ENCODE measurements at regions not wholly inside any gene's neighbourhood (a gene's known extent, or its start where the extent isn't known, plus 50 kb on each side); places are given as distances from the start of the nearest gene placed in this dataset.

DNA sequence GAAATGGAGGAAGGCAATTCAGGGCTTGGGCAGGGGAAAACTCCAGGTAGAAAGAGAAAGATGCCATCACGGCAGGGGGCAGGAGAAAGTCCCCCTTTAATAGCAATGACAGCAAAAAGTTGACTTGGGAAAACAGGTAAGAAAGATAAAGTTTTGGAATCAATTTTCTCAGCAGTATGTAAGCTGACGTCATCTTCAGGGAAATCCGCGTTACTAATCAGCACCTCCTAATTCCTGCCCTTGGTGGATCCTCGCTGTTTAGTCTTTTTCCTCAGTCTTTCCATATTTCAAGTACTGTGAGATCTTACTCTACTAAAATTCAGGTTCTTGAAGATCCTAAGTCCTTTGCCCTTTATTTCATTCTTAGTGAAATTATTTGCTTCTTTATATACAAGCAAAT is 233.0 kb downstream of the MREG start:
- no peak for TF ChIP-seq JUND (IDR thresholded peaks at IDR 0.05; ENCODE audit: low read depth)
- in situ Hi-C loops (cut with HindIII; ENCODE audit: low pct_unique_long_range_greater_than_20kb, low sequenced_read_pairs): no loop called here
- no peak for DNase-seq (ENCODE audit: low read depth in 1 of 2, low spot score in 1 of 2)

DNA sequence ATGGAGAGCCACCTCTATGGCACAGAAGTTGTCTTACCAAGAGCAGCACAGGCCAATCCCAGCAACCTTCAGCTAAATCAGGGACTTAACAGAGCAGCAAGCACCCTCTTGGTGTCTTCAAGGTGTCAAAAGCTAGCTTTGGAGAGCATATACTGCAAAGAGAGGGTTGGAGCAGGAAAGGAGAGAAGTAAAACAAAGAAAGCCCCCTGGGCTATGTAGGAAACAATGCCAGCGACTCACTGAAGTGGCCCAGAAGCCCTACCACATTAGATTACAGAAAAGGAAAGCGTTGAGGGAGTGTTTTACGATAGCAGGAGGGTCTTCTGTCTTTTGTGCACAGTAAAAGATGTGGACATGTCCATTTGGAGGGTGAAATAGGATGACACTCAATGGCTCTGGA is 233.4 kb downstream of the MREG start:
- in situ Hi-C loops (cut with HindIII; ENCODE audit: low pct_unique_long_range_greater_than_20kb, low sequenced_read_pairs): no loop called here
- TF ChIP-seq JUND (IDR thresholded peaks at IDR 0.05; ENCODE audit: low read depth): no peak
- DNase-seq (ENCODE audit: low read depth in 1 of 2, low spot score in 1 of 2): no peak

DNA sequence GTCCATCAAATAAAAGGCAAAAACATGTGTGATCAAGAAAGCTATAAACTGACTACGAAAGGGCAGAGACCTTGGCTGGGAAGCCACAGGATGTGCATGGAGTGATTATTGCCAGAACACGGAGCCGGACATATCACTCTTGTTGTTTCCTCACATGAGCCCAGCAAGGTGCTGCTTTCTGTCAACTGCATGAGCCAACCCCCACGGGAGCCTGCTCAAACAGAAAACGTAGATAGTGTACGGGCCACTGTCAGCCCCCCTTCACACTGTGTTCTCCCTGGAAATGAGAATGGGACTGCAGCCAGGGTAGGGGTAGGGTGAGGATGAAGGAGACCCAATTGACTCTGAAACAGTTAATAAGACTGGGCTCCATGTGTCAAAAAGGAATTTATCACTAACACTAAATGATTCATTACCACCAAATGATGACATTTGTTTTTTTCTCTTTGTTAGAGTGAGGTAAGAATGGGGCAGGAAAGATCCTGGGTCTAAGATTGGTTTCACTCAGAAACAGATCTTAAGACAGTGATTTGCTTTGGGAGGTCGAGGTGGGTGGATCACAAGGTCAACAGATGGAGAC is 235.8 kb downstream of the MREG start:
- no peak for DNase-seq (ENCODE audit: low read depth in 1 of 2, low spot score in 1 of 2)
- TF ChIP-seq JUND (IDR thresholded peaks at IDR 0.05; ENCODE audit: low read depth): no peak
- in situ Hi-C loops (cut with HindIII; ENCODE audit: low pct_unique_long_range_greater_than_20kb, low sequenced_read_pairs): no loop called here

DNA sequence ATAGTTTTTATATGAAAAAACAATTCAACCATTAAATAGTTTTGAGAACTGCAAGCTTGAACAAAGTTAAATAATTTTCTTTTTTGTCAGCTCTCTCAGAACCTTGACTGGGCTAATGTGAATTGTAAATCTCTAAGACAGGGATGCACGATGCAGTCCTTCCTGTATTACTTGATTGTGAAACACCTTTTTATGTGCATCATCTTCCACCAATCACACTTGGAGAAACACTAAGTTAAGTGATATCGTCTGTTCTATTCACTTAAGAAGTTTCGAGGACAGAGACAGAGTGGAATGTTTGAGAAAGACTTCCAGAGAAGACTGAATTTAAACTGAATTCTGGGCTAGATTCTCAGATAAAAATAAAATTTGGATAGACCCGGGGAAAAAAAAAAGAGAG is 238.2 kb downstream of the MREG start:
- in situ Hi-C loops (cut with HindIII; ENCODE audit: low pct_unique_long_range_greater_than_20kb, low sequenced_read_pairs): no loop called here
- TF ChIP-seq JUND (IDR thresholded peaks at IDR 0.05; ENCODE audit: low read depth): no peak
- DNase-seq (ENCODE audit: low read depth in 1 of 2, low spot score in 1 of 2): no peak

DNA sequence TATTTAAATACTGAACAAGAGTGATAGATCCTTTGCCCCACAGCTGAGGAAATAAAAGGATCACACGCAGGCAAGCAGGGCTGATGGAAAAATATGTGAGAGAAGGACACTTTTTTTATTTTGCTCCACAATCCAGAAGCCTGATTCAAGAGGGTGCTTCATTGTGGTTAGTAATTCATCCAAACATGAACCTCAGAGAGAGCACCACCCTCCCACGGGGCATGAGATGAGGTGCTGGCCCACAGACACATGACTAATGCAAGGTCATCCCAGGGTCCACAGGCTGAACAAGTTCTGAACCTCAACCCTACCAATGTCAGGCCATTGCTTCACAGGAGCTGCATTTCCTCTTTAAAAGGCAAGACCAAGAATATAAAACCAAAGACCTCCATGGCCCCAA is 239.6 kb downstream of the MREG start:
- TF ChIP-seq JUND (IDR thresholded peaks at IDR 0.05; ENCODE audit: low read depth): no peak
- in situ Hi-C loops (cut with HindIII; ENCODE audit: low pct_unique_long_range_greater_than_20kb, low sequenced_read_pairs): no loop called here
- no peak for DNase-seq (ENCODE audit: low read depth in 1 of 2, low spot score in 1 of 2)

DNA sequence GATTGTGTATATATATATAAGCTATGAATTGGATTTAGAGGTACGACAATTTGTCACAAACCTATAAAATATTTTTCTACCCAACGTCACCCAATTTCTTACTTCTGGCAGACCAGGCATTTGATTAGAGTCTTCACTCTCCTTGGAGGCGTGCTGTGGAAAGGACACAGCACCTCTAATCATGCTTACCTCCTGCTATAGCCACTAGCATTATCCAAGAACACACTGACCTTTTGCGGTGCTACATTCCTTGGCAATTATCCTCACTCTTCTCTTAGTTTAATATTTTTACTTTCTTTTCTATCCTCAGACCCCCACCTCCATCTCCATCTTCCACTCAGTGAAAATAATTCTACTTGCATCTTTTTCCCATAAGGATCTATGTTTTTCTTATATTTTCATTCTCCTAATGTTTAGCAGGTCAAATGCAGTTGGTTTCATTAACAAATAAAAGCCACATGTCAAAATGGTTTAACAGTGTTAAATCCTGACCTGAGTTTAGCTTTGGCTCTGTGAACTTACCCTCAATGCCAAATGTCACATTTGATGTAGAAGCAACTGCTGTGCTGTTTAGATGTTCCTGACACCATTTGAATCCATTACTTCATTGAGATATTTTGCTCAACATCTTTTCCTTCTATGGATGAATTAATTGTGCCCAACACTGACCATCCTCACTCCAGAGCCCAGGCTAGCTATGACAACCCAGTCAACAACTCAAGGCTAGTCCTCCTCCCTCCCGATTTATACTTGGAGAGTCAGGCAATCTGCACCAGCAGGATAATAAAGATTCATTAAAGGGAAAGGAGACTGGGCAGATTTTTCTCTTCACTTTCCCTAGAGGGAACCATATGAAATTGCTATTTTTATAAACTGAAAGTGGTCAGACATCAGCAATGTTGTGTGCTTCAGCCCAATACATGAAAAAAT is 240.5 kb downstream of the MREG start:
- TF ChIP-seq JUND (IDR thresholded peaks at IDR 0.05; ENCODE audit: low read depth): no peak
- no peak for DNase-seq (ENCODE audit: low read depth in 1 of 2, low spot score in 1 of 2)
- in situ Hi-C loops (cut with HindIII; ENCODE audit: low pct_unique_long_range_greater_than_20kb, low sequenced_read_pairs): no loop called here

DNA sequence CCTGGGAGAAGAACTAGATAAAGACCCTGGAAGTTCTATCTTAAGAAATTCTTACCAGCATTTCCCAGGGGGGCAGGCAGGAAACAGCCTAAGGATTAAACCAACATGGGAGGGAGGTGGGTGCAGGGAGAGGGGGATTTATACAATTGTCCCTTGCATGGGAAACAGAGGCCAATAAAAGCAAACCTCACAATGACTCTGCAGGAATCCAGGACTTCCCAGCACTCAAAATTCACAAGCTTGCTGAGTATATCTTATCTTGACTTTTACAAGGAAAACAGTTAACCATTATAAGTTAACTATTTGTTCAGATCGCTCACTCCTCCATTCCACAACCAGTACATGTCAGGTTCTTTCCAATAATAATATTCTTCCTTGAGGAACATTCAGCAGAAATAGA is 241.3 kb downstream of the MREG start:
- in situ Hi-C loops (cut with HindIII; ENCODE audit: low pct_unique_long_range_greater_than_20kb, low sequenced_read_pairs): no loop called here
- DNase-seq (ENCODE audit: low read depth in 1 of 2, low spot score in 1 of 2): no peak

DNA sequence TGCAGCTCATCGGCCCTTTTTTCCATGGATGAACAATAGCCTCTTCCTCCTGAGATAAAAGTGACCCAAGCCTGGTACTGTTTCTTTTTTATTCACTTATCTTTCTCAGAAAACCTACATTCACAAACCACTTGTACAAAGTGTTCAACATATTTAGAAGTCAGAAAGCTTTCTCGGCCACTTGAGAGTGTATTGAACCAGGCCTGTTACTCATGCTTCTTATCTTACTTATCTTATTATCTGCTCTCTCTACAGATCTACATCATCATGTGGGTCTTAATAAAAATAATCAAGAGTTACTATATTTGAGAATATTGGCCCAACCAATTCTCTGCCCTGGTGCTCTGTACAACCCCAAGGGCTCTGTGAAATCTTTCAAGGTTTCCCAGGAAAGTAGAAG is 242.1 kb downstream of the MREG start:
- DNase-seq (ENCODE audit: low read depth in 1 of 2, low spot score in 1 of 2): no peak
- TF ChIP-seq JUND (IDR thresholded peaks at IDR 0.05; ENCODE audit: low read depth): no peak
- in situ Hi-C loops (cut with HindIII; ENCODE audit: low pct_unique_long_range_greater_than_20kb, low sequenced_read_pairs): no loop called here

More for the DNA sequence above, 241.3 kb downstream of the MREG start:
- TF ChIP-seq JUND (IDR thresholded peaks at IDR 0.05; ENCODE audit: low read depth): no peak

DNA sequence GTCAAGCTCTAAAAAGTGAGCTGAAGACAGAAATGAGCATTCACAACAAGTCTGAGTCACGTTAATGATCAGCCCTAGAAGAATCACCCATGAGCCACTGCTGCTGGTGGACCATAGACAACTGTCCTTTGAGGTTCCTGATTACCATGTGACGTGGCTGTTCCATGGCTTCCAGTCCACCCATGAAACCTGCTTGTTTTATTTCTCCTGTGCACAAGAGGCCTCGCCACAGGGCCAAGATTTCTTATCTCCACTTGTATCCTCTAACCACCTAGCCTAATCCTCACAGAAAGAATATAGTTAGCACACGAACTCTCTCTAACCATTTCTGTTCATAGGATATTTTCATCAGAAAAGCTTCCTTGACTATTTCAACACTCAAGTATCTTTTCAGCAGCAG is 242.7 kb downstream of the MREG start:
- in situ Hi-C loops (cut with HindIII; ENCODE audit: low pct_unique_long_range_greater_than_20kb, low sequenced_read_pairs): no loop called here
- DNase-seq (ENCODE audit: low read depth in 1 of 2, low spot score in 1 of 2): no peak
- no peak for TF ChIP-seq JUND (IDR thresholded peaks at IDR 0.05; ENCODE audit: low read depth)

DNA sequence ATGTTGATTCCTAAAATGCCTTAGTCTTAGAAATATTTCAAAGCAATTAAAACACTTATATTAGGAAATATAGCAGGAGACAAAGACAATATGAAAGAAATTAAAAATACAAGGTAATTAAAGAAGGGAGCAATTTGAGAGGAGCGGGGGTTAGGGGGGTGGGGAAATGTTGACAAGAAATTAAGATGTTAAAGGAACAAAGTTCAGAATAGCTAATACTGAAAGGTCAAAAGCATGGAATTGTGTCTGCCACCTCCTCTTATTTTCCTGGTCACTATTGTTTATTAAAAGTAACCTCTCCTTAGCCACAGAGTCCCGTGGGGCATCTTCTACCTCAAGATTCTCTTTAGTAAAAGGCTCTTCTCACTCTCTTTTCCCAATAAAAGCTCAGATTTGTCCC is 244.1 kb downstream of the MREG start:
- in situ Hi-C loops (cut with HindIII; ENCODE audit: low pct_unique_long_range_greater_than_20kb, low sequenced_read_pairs): no loop called here
- no peak for TF ChIP-seq JUND (IDR thresholded peaks at IDR 0.05; ENCODE audit: low read depth)
- DNase-seq (ENCODE audit: low read depth in 1 of 2, low spot score in 1 of 2): no peak

DNA sequence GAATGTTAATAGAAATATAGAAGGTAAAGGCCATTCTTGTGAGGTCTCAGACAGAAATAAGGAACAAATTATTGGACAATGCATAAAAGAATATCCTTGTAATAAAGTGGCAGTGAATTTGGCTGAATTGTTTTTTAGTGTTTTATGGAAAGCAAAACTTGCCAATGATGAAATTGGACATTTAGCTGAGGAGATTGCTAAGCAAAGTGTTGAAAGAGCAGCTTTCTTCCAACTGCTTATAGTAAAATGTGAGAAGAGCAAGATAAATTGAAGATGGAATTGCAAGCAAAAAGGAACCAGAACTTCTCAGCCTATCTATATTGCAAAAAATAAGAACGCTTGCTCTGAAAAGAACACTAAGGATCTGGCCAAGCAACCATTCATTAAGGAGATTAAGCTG is 245.7 kb downstream of the MREG start:
- DNase-seq (ENCODE audit: low read depth in 1 of 2, low spot score in 1 of 2): no peak
- in situ Hi-C loops (cut with HindIII; ENCODE audit: low pct_unique_long_range_greater_than_20kb, low sequenced_read_pairs): no loop called here
- no peak for TF ChIP-seq JUND (IDR thresholded peaks at IDR 0.05; ENCODE audit: low read depth)

DNA sequence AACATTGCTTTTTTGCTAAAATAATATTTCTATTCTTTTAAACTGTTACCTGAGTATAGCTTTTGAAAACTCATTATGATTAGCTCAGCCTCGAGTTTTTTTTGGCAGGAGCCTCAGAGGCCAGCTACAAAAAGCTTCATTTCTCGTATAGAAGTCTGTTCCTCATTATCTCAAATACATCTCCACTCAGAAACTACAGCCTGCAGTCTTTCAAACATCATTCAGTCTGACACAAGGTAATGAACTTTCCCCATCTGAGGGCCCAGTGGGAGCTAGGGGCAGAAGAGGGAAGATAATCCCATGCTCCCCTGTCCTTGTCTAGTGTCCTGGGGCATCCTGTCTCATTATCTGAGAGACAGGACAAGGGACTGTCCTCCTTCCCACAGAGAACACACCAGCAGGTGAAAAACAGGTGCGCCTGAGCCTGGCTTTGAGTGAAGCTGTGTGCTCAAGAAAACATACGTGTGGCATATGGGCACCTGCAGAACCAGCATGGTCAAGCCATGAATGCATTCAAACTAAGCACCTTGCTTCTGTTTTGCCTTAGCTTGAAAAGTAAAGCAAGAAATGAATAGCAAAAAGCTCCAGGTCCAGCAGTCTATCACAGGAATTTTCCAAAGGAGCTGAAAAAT is 247.5 kb downstream of the MREG start:
- no peak for TF ChIP-seq JUND (IDR thresholded peaks at IDR 0.05; ENCODE audit: low read depth)
- no peak for DNase-seq (ENCODE audit: low read depth in 1 of 2, low spot score in 1 of 2)
- in situ Hi-C loops (cut with HindIII; ENCODE audit: low pct_unique_long_range_greater_than_20kb, low sequenced_read_pairs): no loop called here

DNA sequence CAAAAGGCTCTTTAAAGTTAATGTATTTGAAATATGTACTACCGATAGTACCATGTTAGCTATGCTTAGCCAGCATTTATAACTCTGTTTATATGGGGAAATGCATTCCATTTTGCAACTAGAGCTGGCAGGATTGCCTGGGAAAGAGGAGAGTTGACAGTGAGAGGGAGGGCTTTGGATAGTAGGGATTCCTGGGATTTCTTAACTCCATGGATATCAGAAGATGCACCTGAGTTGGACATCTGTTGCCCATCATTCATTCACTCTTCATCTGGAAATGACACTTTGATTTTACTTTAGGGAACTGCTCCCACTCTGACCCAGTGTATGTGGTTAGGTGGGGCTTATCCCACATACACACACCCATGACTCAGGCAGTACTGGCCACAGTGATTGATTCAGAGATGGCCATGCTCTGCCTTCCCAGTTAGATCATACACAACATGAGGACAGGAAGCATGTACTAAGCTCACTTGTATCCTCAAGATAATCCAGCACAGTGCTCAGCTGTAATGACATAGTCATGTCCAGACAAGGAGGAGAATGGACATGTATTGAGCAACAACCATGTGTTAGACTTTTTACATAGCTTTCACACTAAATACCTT is 248.8 kb downstream of the MREG start:
- in situ Hi-C loops (cut with HindIII; ENCODE audit: low pct_unique_long_range_greater_than_20kb, low sequenced_read_pairs): no loop called here
- no peak for TF ChIP-seq JUND (IDR thresholded peaks at IDR 0.05; ENCODE audit: low read depth)
- no peak for DNase-seq (ENCODE audit: low read depth in 1 of 2, low spot score in 1 of 2)

All from T47D (cell line).